IPS DF 6.9 (cell line): ENCODE measurements at regions not wholly inside any gene's neighbourhood (a gene's known extent, or its start where the extent isn't known, plus 50 kb on each side); places are given as distances from the start of the nearest gene placed in this dataset.
"Not testable (repeated sequence)": the region's sequence is repeated elsewhere in the genome, so short reads cannot be mapped to it uniquely, and the experiment has no call there.

ENCODE experiments used
- DNase-seq: peaks from one replicate; pipeline ENCODE4 v3.0.0-alpha.2; 2013; ENCODE audit warnings: low read depth, low spot score
- H3K27ac ChIP-seq: one replicate; pipeline ENCODE4 v1.5.1; 2013; ENCODE audit warnings: low read length, control low read depth
- H3K27me3 ChIP-seq: 2 replicates; pipeline ENCODE4 v1.6.1; 2013; ENCODE audit warnings: mild to moderate bottlenecking, low read length; ENCODE audit not compliant: control insufficient read depth, insufficient read depth
- H3K36me3 ChIP-seq: 2 replicates; pipeline ENCODE4 v1.6.1; 2013; ENCODE audit warnings: low read length; ENCODE audit not compliant: control insufficient read depth, insufficient read depth
- H3K4me1 ChIP-seq: 2 replicates; pipeline ENCODE4 v1.6.1; 2013; ENCODE audit warnings: low read length; ENCODE audit not compliant: control insufficient read depth, insufficient read depth
- H3K4me3 ChIP-seq: 2 replicates; pipeline ENCODE4 v1.5.1; 2013; ENCODE audit warnings: mild to moderate bottlenecking, low read length
- H3K9me3 ChIP-seq: 2 replicates; pipeline ENCODE4 v1.6.1; 2013; ENCODE audit warnings: low read length, inconsistent platforms; ENCODE audit not compliant: control insufficient read depth, insufficient read depth
- WGBS: extraction: QIAGEN DNeasy Blood & Tissue Kit; methylation state at CpG from one replicate; pipeline ENCODE4 v1.1.7; 2013; ENCODE audit warnings: mixed read lengths, missing lambda C conversion rate; ENCODE audit not compliant: insufficient read length, insufficient coverage; 5-methylcytosine and 5-hydroxymethylcytosine counted together

GRCh38 chrX:66698273-66699204 is 59.7 kb upstream of the EDA2R start:
- WGBS = no CpG with 5 or more reads among the region's 1 CpG

GRCh38 chrX:66692512-66692911 is 53.6 kb upstream of the EDA2R start:
- not testable (repeated sequence) for H3K4me1 ChIP-seq, H3K9me3 ChIP-seq, DNase-seq, H3K36me3 ChIP-seq, H3K27me3 ChIP-seq, H3K27ac ChIP-seq, H3K4me3 ChIP-seq
- no CpG with 5 or more reads among the region's 8 CpGs for WGBS

More at GRCh38 chrX:66698273-66699204, 59.7 kb upstream of the EDA2R start:
- Histone ChIP-seq H3K27ac (no peak overlapping the region), H3K4me3 (no peak overlapping the region), H3K9me3 (no peaks in the 10 kb centered on the region), H3K27me3 (no peaks in the 10 kb centered on the region), H3K4me1 (no peaks in the 10 kb centered on the region), H3K36me3 (no peaks in the 10 kb centered on the region)
- no peak for DNase-seq
